ENCODE measurements at regions not wholly inside any gene's neighbourhood (a gene's known extent, or its start where the extent isn't known, plus 50 kb on each side); places are given as distances from the start of the nearest gene placed in this dataset.

GRCh38 chr15:97837896-97838295 lies 122.6 kb upstream of the ARRDC4 start:
- no peak overlapping the region for H3K4me3 ChIP-seq (ENCODE audit: low read depth in 1 of 2, low read length in 1 of 2)
- no peaks in the 10 kb centered on the region for H3K27me3 ChIP-seq
- no peak overlapping the region for H3K27ac ChIP-seq
- no peak for TF ChIP-seq CTCF (IDR thresholded peaks at IDR 0.05)
- H3K9me3 ChIP-seq: no peaks in the 10 kb centered on the region
- no peaks in the 10 kb centered on the region for H3K36me3 ChIP-seq
- H3K4me1 ChIP-seq (ENCODE audit: control insufficient read depth in 1 of 2, insufficient read depth in 1 of 2, low read depth in 1 of 2, low read length in 1 of 2): no peaks in the 10 kb centered on the region

- H3K27ac ChIP-seq: no peak overlapping the region
- no peak for TF ChIP-seq CTCF (IDR thresholded peaks at IDR 0.05)
Observed at GRCh38 chr15:97838606-97839210, 121.8 kb upstream of the ARRDC4 start.

GRCh38 chr15:97840501-97840900 lies 120.0 kb upstream of the ARRDC4 start:
- Histone ChIP-seq H3K36me3 (no peaks in the 10 kb centered on the region), H3K9me3 (no peaks in the 10 kb centered on the region), H3K27ac (no peak overlapping the region), H3K27me3 (no peaks in the 10 kb centered on the region), H3K4me1 (ENCODE audit: control insufficient read depth in 1 of 2, insufficient read depth in 1 of 2, low read depth in 1 of 2, low read length in 1 of 2) (no peaks in the 10 kb centered on the region), H3K4me3 (ENCODE audit: low read depth in 1 of 2, low read length in 1 of 2) (no peak overlapping the region)
- TF ChIP-seq CTCF (IDR thresholded peaks at IDR 0.05): no peak

More at GRCh38 chr15:97838606-97839210, 121.8 kb upstream of the ARRDC4 start:
- H3K4me3 ChIP-seq (ENCODE audit: low read depth in 1 of 2, low read length in 1 of 2): no peak overlapping the region
- H3K36me3 ChIP-seq: no peaks in the 10 kb centered on the region
- H3K27me3 ChIP-seq: no peaks in the 10 kb centered on the region
- H3K9me3 ChIP-seq: no peaks in the 10 kb centered on the region
- H3K4me1 ChIP-seq (ENCODE audit: control insufficient read depth in 1 of 2, insufficient read depth in 1 of 2, low read depth in 1 of 2, low read length in 1 of 2): no peaks in the 10 kb centered on the region

GRCh38 chr15:97841558-97841957 lies 118.9 kb upstream of the ARRDC4 start:
- Histone ChIP-seq H3K36me3 (no peaks in the 10 kb centered on the region), H3K27ac (no peak overlapping the region), H3K4me1 (ENCODE audit: control insufficient read depth in 1 of 2, insufficient read depth in 1 of 2, low read depth in 1 of 2, low read length in 1 of 2) (no peaks in the 10 kb centered on the region), H3K9me3 (no peaks in the 10 kb centered on the region), H3K4me3 (ENCODE audit: low read depth in 1 of 2, low read length in 1 of 2) (no peak overlapping the region), H3K27me3 (no peaks in the 10 kb centered on the region)
- no peak for TF ChIP-seq CTCF (IDR thresholded peaks at IDR 0.05)

GRCh38 chr15:97849183-97849582 lies 111.3 kb upstream of the ARRDC4 start:
- Histone ChIP-seq H3K36me3 (no peaks in the 10 kb centered on the region), H3K27ac (no peak overlapping the region), H3K4me1 (ENCODE audit: control insufficient read depth in 1 of 2, insufficient read depth in 1 of 2, low read depth in 1 of 2, low read length in 1 of 2) (no peaks in the 10 kb centered on the region), H3K4me3 (ENCODE audit: low read depth in 1 of 2, low read length in 1 of 2) (no peak overlapping the region), H3K9me3 (no peaks in the 10 kb centered on the region), H3K27me3 (no peaks in the 10 kb centered on the region)
- TF ChIP-seq CTCF (IDR thresholded peaks at IDR 0.05): no peak

GRCh38 chr15:97858296-97858695 lies 102.2 kb upstream of the ARRDC4 start:
- TF ChIP-seq CTCF (IDR thresholded peaks at IDR 0.05): no peak
- Histone ChIP-seq H3K27me3 (no peaks in the 10 kb centered on the region), H3K27ac (no peak overlapping the region), H3K4me1 (ENCODE audit: control insufficient read depth in 1 of 2, insufficient read depth in 1 of 2, low read depth in 1 of 2, low read length in 1 of 2) (no peaks in the 10 kb centered on the region), H3K36me3 (no peaks in the 10 kb centered on the region), H3K4me3 (ENCODE audit: low read depth in 1 of 2, low read length in 1 of 2) (no peak overlapping the region), H3K9me3 (no peaks in the 10 kb centered on the region)
